Hepatocyte (in vitro differentiated cells): ENCODE measurements at regions not wholly inside any gene's neighbourhood (a gene's known extent, or its start where the extent isn't known, plus 50 kb on each side); places are given as distances from the start of the nearest gene placed in this dataset.

Experiments used
- CTCF ChIP-seq: fragments of 200-600 bp; sonication (generic); IDR thresholded peaks from 2 replicates; pipeline ENCODE4 v1.5.1; 2016; ENCODE audit warnings: antibody characterized with exemption, mild to moderate bottlenecking; ENCODE audit not compliant: poor library complexity
- EZH2 ChIP-seq: fragments of 200-600 bp; sonication (generic); IDR thresholded peaks from 2 replicates; pipeline ENCODE4 v1.6.1; 2016; ENCODE audit warnings: antibody characterized with exemption, mild to moderate bottlenecking, borderline replicate concordance

GRCh38 chr18:1732143-1732542, 827.5 kb downstream of the ADCYAP1 start:
- TF ChIP-seq CTCF, result no peak
- TF ChIP-seq EZH2, result no peak
